Trophoblast cell (in vitro differentiated cells and primary cell): ENCODE measurements at regions not wholly inside any gene's neighbourhood (a gene's known extent, or its start where the extent isn't known, plus 50 kb on each side); places are given as distances from the start of the nearest gene placed in this dataset.

ENCODE experiments used
- DNase-seq, 2 donors: peaks; one replicate each; pipeline ENCODE4 v3.0.0-alpha.2; 2016
- H2AFZ ChIP-seq: 2 replicates; pipeline ENCODE4 v1.6.1; 2013; ENCODE audit warnings: low read length, moderate library complexity, mild to moderate bottlenecking; ENCODE audit not compliant: insufficient read depth, poor library complexity
- H2AK5ac ChIP-seq: 2 replicates; pipeline ENCODE4 v1.6.1; 2013; ENCODE audit warnings: mild to moderate bottlenecking, low read length
- H2BK120ac ChIP-seq: 2 replicates; pipeline ENCODE4 v1.6.1; 2013; ENCODE audit warnings: low read length, mild to moderate bottlenecking, moderate library complexity; ENCODE audit not compliant: insufficient read depth, poor library complexity
- H2BK12ac ChIP-seq: 2 replicates; pipeline ENCODE4 v1.6.1; 2013; ENCODE audit warnings: mild to moderate bottlenecking, low read length, moderate library complexity
- H2BK5ac ChIP-seq: 2 replicates; pipeline ENCODE4 v1.6.1; 2013; ENCODE audit warnings: low read length, low read depth, moderate library complexity, mild to moderate bottlenecking; ENCODE audit not compliant: poor library complexity
- H3K14ac ChIP-seq: 2 replicates; pipeline ENCODE4 v1.6.1; 2013; ENCODE audit warnings: mild to moderate bottlenecking, low read length
- H3K18ac ChIP-seq: 2 replicates; pipeline ENCODE4 v1.6.1; 2013; ENCODE audit warnings: mild to moderate bottlenecking, low read length
- H3K23ac ChIP-seq: 2 replicates; pipeline ENCODE4 v1.6.1; 2013; ENCODE audit warnings: low read length
- H3K27ac ChIP-seq: 2 replicates; pipeline ENCODE4 v1.5.1; 2013; ENCODE audit warnings: low read depth, mild to moderate bottlenecking, inconsistent platforms, low read length, moderate library complexity
- H3K27me3 ChIP-seq: 2 replicates; pipeline ENCODE4 v1.6.1; 2013; ENCODE audit warnings: inconsistent platforms, mild to moderate bottlenecking, low read length, moderate library complexity; ENCODE audit not compliant: insufficient read depth
- H3K36me3 ChIP-seq, 2 experiments: 1 replicate in 1 of 2; 2 replicates in 1 of 2; pipeline ENCODE4 v1.6.1; 2013; ENCODE audit warnings: low read length in 2 of 2, mild to moderate bottlenecking in 2 of 2, moderate library complexity in 1 of 2; ENCODE audit not compliant: insufficient read depth in 2 of 2, control insufficient read depth in 1 of 2
- H3K4ac ChIP-seq: 2 replicates; pipeline ENCODE4 v1.6.1; 2013; ENCODE audit warnings: low read depth, mild to moderate bottlenecking, low read length, moderate library complexity
- H3K4me1 ChIP-seq, 2 experiments: 1 replicate in 1 of 2; 2 replicates in 1 of 2; pipeline ENCODE4 v1.6.1; 2013; ENCODE audit warnings: low read length in 2 of 2, mild to moderate bottlenecking in 2 of 2, moderate library complexity in 1 of 2; ENCODE audit not compliant: insufficient read depth in 2 of 2, control insufficient read depth in 1 of 2
- H3K4me2 ChIP-seq: 2 replicates; pipeline ENCODE4 v1.6.1; 2013; ENCODE audit warnings: inconsistent platforms, mild to moderate bottlenecking, low read length, moderate library complexity
- H3K4me3 ChIP-seq: 2 replicates; pipeline ENCODE4 v1.5.1; 2013; ENCODE audit warnings: mild to moderate bottlenecking, low read depth, low read length, inconsistent platforms
- H3K79me1 ChIP-seq: one replicate; pipeline ENCODE4 v1.6.1; 2013; ENCODE audit warnings: low read length
- H3K79me2 ChIP-seq: 2 replicates; pipeline ENCODE4 v1.6.1; 2013; ENCODE audit warnings: low read length, mild to moderate bottlenecking; ENCODE audit not compliant: control insufficient read depth, insufficient read depth, poor library complexity
- H3K9ac ChIP-seq: 2 replicates; pipeline ENCODE4 v1.6.1; 2013; ENCODE audit warnings: mild to moderate bottlenecking, low read length
- H3K9me3 ChIP-seq: 2 replicates; pipeline ENCODE4 v1.6.1; 2013; ENCODE audit warnings: low read depth, mild to moderate bottlenecking, control low read depth, inconsistent platforms, low read length; ENCODE audit not compliant: insufficient read depth
- H4K12ac ChIP-seq: 2 replicates; pipeline ENCODE4 v1.6.1; 2013; ENCODE audit warnings: low read depth, mild to moderate bottlenecking, low read length, moderate library complexity
- H4K8ac ChIP-seq: 2 replicates; pipeline ENCODE4 v1.6.1; 2013; ENCODE audit warnings: low read depth, mild to moderate bottlenecking, low read length, moderate library complexity
- H4K91ac ChIP-seq: one replicate; pipeline ENCODE4 v1.6.1; 2013; ENCODE audit warnings: low read depth, mild to moderate bottlenecking, low read length, moderate library complexity
- WGBS: extraction: QIAGEN DNeasy Blood & Tissue Kit; methylation state at CpG from one replicate; pipeline ENCODE4 v1.1.7; 2013; ENCODE audit warnings: missing lambda C conversion rate; ENCODE audit not compliant: insufficient read length, insufficient coverage; ENCODE audit errors: extremely low coverage; 5-methylcytosine and 5-hydroxymethylcytosine counted together

DNA sequence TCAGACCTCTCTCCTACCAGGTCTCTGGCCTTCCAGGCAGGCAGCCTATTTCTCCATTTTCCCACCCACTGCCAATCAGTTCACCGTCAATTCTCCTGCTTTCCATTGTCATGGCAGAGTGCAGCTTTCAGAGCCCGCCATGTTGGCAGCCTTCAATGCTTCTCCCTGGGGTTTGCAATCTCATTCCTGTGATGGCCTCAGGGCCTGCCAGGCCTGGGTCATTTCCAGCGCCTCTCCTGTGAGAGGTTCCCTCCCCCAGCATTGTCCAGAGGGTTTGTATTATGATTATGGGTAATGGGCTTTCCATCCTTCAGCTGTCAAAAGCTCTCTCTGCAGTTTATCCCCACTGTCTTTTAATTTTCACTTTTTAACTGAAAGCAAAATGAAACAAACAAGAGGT is 716.6 kb upstream of the CDH8 start:
- Histone ChIP-seq H3K79me1 (no peaks in the 10 kb centered on the region), H3K9me3 (no peaks in the 10 kb centered on the region), H2AFZ (no peak overlapping the region), H3K4ac (no peak overlapping the region), H4K12ac (no peak overlapping the region), H3K27ac (no peak overlapping the region), H3K79me2 (no peaks in the 10 kb centered on the region), H3K36me3 (no peaks in the 10 kb centered on the region), H3K4me1 (no peaks in the 10 kb centered on the region), H3K4me3 (no peak overlapping the region), H3K9ac (no peak overlapping the region), H3K27me3 (no peaks in the 10 kb centered on the region), H3K18ac (no peak overlapping the region), H3K4me2 (no peak overlapping the region), H2BK12ac (no peak overlapping the region), H2BK5ac (no peak overlapping the region), H4K8ac (no peak overlapping the region), H2BK120ac (no peak overlapping the region), H3K14ac (no peak overlapping the region), H3K23ac (no peak overlapping the region), H4K91ac (no peak overlapping the region), H2AK5ac (no peak overlapping the region)
- no peak for DNase-seq
- WGBS = no CpG with 5 or more reads among the region's 3 CpGs

DNA sequence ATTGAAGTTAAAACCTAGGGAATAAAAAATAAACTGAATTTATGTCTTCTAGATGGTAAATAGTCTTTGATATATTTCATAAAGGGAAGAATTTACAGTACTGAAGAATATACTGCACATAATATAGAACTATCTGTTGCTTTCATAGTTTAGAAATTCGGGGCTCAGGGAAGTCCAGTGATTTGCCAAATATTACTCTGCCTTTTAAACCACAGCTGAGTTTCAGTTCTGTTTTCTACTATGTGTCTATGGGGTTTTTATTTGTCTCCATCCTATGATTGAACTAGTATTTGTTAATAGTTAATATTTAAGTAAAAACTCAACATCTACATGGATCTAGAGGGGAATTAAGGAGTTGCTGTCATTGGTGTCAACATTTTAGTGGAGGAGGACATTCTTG is 715.0 kb upstream of the CDH8 start:
- H3K4me3 ChIP-seq = no peak overlapping the region
- no peaks in the 10 kb centered on the region for H3K9me3 ChIP-seq
- no peak for DNase-seq
- no peak overlapping the region for H4K8ac ChIP-seq
- no peak overlapping the region for H3K4me2 ChIP-seq
- H3K27me3 ChIP-seq = no peaks in the 10 kb centered on the region
- no peak overlapping the region for H2AK5ac ChIP-seq
- H4K91ac ChIP-seq = no peak overlapping the region
- H3K79me2 ChIP-seq = no peaks in the 10 kb centered on the region
- no peaks in the 10 kb centered on the region for H3K4me1 ChIP-seq
- no CpG with 5 or more reads among the region's 1 CpG for WGBS
- no peak overlapping the region for H2BK12ac ChIP-seq
- H3K4ac ChIP-seq = no peak overlapping the region
- H3K14ac ChIP-seq = no peak overlapping the region
- H3K27ac ChIP-seq = no peak overlapping the region
- no peak overlapping the region for H2AFZ ChIP-seq
- no peak overlapping the region for H2BK5ac ChIP-seq
- H3K9ac ChIP-seq = no peak overlapping the region
- no peaks in the 10 kb centered on the region for H3K79me1 ChIP-seq
- H3K36me3 ChIP-seq = no peaks in the 10 kb centered on the region
- no peak overlapping the region for H4K12ac ChIP-seq
- no peak overlapping the region for H2BK120ac ChIP-seq
- no peak overlapping the region for H3K23ac ChIP-seq
- no peak overlapping the region for H3K18ac ChIP-seq

DNA sequence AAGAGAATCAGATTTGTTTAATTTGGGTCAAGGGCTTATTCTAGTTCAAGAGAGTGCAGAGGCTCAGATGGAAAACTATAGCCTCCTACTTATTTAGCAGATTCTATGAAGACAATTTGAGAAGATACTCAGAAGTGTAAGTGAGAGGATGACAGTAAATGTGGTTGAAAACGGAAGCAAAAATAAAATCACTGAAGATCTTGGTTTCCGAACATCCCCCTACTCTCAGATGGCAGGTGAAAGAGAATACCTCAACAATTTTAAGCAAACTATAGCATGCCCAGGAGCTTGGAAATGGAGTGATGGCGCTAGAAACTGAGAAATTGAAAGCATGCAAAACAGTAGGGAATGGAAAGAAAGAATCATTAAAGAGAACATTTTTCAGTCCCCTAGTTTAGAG is 705.5 kb upstream of the CDH8 start:
- H4K8ac ChIP-seq = no peak overlapping the region
- no peak overlapping the region for H2BK5ac ChIP-seq
- no peak overlapping the region for H3K23ac ChIP-seq
- H3K36me3 ChIP-seq = no peaks in the 10 kb centered on the region
- no peak overlapping the region for H4K91ac ChIP-seq
- no peak overlapping the region for H3K27ac ChIP-seq
- H3K4me2 ChIP-seq = no peak overlapping the region
- WGBS = no CpG with 5 or more reads among the region's 3 CpGs
- H3K4ac ChIP-seq = no peak overlapping the region
- H3K9me3 ChIP-seq = no peaks in the 10 kb centered on the region
- no peak overlapping the region for H3K18ac ChIP-seq
- no peak overlapping the region for H4K12ac ChIP-seq
- no peaks in the 10 kb centered on the region for H3K79me2 ChIP-seq
- H2AK5ac ChIP-seq = no peak overlapping the region
- H3K9ac ChIP-seq = no peak overlapping the region
- no peak overlapping the region for H2BK12ac ChIP-seq
- no peak overlapping the region for H3K4me3 ChIP-seq
- H2AFZ ChIP-seq = no peak overlapping the region
- no peaks in the 10 kb centered on the region for H3K4me1 ChIP-seq
- no peak overlapping the region for H2BK120ac ChIP-seq
- no peaks in the 10 kb centered on the region for H3K27me3 ChIP-seq
- H3K14ac ChIP-seq = no peak overlapping the region
- no peaks in the 10 kb centered on the region for H3K79me1 ChIP-seq
- no peak for DNase-seq

DNA sequence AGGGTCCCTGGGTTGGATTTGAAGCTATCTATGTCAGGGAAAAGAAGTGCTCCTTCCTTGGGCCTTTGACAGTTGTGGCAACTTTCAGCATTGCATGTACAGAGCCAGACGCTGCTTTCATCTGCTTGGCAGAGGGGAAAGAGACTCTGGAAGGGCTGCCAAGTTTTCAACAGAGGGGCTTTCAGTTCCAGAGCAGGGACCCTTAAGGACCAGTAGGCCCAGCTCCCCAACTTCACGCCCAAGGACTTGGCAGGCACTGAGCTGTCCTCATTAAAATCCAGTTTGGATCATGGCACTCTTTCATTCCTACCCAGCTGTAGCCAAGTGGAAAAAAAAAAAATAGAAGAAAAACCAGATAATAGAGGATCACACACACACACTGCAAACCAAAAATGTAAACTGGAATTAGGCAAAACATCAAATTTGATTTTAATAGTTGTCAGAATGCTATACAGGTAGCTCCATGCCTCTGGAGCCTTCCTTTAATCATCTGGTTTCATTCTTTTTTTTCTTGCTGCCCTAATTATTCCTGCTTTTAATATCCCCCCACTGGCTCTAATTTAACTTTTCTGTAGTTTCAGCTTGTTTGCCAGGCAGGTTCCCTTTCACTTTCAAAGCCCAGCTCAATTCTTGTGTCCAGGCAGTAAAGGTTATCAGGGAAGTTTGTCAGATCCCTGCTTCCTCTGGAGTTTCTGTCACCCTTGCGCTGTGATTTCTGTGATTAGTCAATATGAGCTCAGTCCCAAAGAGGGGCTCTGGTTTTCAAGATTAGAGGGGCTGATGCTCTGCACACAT is 702.6 kb upstream of the CDH8 start:
- Histone ChIP-seq H2BK5ac (no peak overlapping the region), H3K27ac (no peak overlapping the region), H4K91ac (no peak overlapping the region), H2BK120ac (no peak overlapping the region), H3K18ac (no peak overlapping the region), H4K8ac (no peak overlapping the region), H3K27me3 (no peaks in the 10 kb centered on the region), H2BK12ac (no peak overlapping the region), H3K36me3 (no peaks in the 10 kb centered on the region), H3K4me1 (no peaks in the 10 kb centered on the region), H3K4me3 (no peak overlapping the region), H3K9me3 (no peaks in the 10 kb centered on the region), H3K79me1 (no peaks in the 10 kb centered on the region), H4K12ac (no peak overlapping the region), H3K14ac (no peak overlapping the region), H2AK5ac (no peak overlapping the region), H3K9ac (no peak overlapping the region), H3K4ac (no peak overlapping the region), H3K4me2 (no peak overlapping the region), H3K23ac (no peak overlapping the region), H3K79me2 (no peaks in the 10 kb centered on the region), H2AFZ (no peak overlapping the region)
- DNase-seq = no peak
- no CpG with 5 or more reads among the region's 3 CpGs for WGBS
